H1 (cell line): ENCODE measurements at regions not wholly inside any gene's neighbourhood (a gene's known extent, or its start where the extent isn't known, plus 50 kb on each side); places are given as distances from the start of the nearest gene placed in this dataset.

Experiments used
- CTCF ChIA-PET: fragments of 300-600 bp; sonication (Branson Sonifier 250); formaldehyde crosslinking; loops from one replicate; lab custom pipeline; 2021; ENCODE audit not compliant: partially characterized antibody; lab: Charles Lee
- POLR2A ChIA-PET: fragments of 300-600 bp; sonication (Branson Sonifier 250); formaldehyde crosslinking; loops from one replicate; lab custom pipeline; 2021; ENCODE audit warnings: inconsistent platforms; ENCODE audit not compliant: partially characterized antibody; lab: Charles Lee
- DNase-seq, 2 experiments: peaks; one replicate each; pipeline versions ENCODE4 v3.0.0 to v3.0.0-alpha.2; 2010 to 2022; ENCODE audit warnings: low spot score in 2 of 2, low read depth in 1 of 2, mixed read lengths in 1 of 2
- FAIRE-seq: peaks from 2 replicates; lab custom pipeline; 2011; peaks lifted over from hg19 to GRCh38; lab: Jason Lieb, UNC
- H2AFZ ChIP-seq: 2 replicates; pipeline ENCODE4 v1.8.1; 2012; ENCODE audit warnings: low read length, inconsistent platforms
- H2AK5ac ChIP-seq: 2 replicates; pipeline ENCODE4 v1.6.1; 2013; ENCODE audit warnings: low read depth, low read length
- H2BK120ac ChIP-seq: replicated peaks from 2 replicates; pipeline ENCODE3; 2013; ENCODE audit warnings: low read depth, low read length, inconsistent platforms
- H2BK12ac ChIP-seq: 2 replicates; pipeline ENCODE4 v1.6.1; 2013; ENCODE audit warnings: low read depth, low read length
- H2BK15ac ChIP-seq: 2 replicates; pipeline ENCODE4 v1.6.1; 2013; ENCODE audit warnings: low read length
- H2BK20ac ChIP-seq: 2 replicates; pipeline ENCODE4 v1.6.1; 2013; ENCODE audit warnings: low read length
- H2BK5ac ChIP-seq: 2 replicates; pipeline ENCODE4 v1.6.1; 2013; ENCODE audit warnings: low read depth, low read length
- H3K14ac ChIP-seq: 2 replicates; pipeline ENCODE4 v1.6.1; 2013; ENCODE audit warnings: inconsistent platforms; ENCODE audit not compliant: insufficient read length
- H3K18ac ChIP-seq: 2 replicates; pipeline ENCODE4 v1.6.1; 2013; ENCODE audit warnings: low read length; ENCODE audit errors: extremely low read depth
- H3K23ac ChIP-seq: 2 replicates; pipeline ENCODE4 v1.6.1; 2013; ENCODE audit warnings: inconsistent platforms; ENCODE audit not compliant: insufficient read length
- H3K23me2 ChIP-seq: 2 replicates; pipeline ENCODE4 v1.6.1; 2013; ENCODE audit warnings: low read depth, low read length
- H3K27ac ChIP-seq: 2 replicates; pipeline ENCODE4 v1.6.1; 2011; ENCODE audit warnings: low read depth, low read length, inconsistent platforms
- H3K27me3 ChIP-seq, 4 experiments: replicated peaks in 1 of 4; 1 replicate in 1 of 4; 2 replicates in 3 of 4; pipeline versions ENCODE4 v1.6.1 to v1.8.1; 2011 to 2013; ENCODE audit warnings: low read length in 3 of 4, mild to moderate bottlenecking in 3 of 4, inconsistent platforms in 2 of 4, mixed read lengths in 2 of 4, moderate library complexity in 1 of 4; ENCODE audit not compliant: control insufficient read depth in 3 of 4, insufficient read depth in 3 of 4; ENCODE audit errors: extremely low read depth in 1 of 4
- H3K36me3 ChIP-seq, 4 experiments: 2 replicates each; pipeline versions ENCODE4 v1.6.1 to v1.8.1; 2011 to 2013; ENCODE audit warnings: mild to moderate bottlenecking in 4 of 4, low read length in 3 of 4, moderate library complexity in 2 of 4, control low read depth in 1 of 4, inconsistent platforms in 1 of 4; ENCODE audit not compliant: insufficient read depth in 4 of 4, control insufficient read depth in 2 of 4
- H3K4ac ChIP-seq: replicated peaks from 2 replicates; pipeline ENCODE3; 2013; ENCODE audit warnings: low read length, low read depth, mixed read lengths, inconsistent platforms; ENCODE audit not compliant: insufficient read length
- H3K4me1 ChIP-seq, 4 experiments: replicated peaks in 1 of 4; 1 replicate in 1 of 4; 2 replicates in 3 of 4; pipeline versions ENCODE4 v1.6.1 to v1.8.1; 2011 to 2013; ENCODE audit warnings: low read length in 3 of 4, inconsistent platforms in 2 of 4, mixed read lengths in 1 of 4; ENCODE audit not compliant: insufficient read depth in 4 of 4, control insufficient read depth in 3 of 4
- H3K4me2 ChIP-seq, 2 experiments: 2 replicates each; pipeline versions ENCODE4 v1.6.1 to v1.8.1; 2011 to 2013; ENCODE audit warnings: low read depth in 2 of 2, low read length in 2 of 2, control low read depth in 1 of 2, inconsistent platforms in 1 of 2, mild to moderate bottlenecking in 1 of 2; ENCODE audit not compliant: insufficient read depth in 1 of 2
- H3K4me3 ChIP-seq, 4 experiments: fragments of 200-600, 300-600 bp in 1 of 4; sonication (generic), shearing (Covaris generic), sonication (Bioruptor Twin) in 1 of 4; 2 replicates each; pipeline versions ENCODE4 v1.5.1 to v1.8.1; 2011 to 2016; ENCODE audit warnings: low read length in 4 of 4, low read depth in 3 of 4, control low read depth in 2 of 4, inconsistent platforms in 2 of 4, mild to moderate bottlenecking in 2 of 4, mixed read lengths in 1 of 4, moderate library complexity in 1 of 4; ENCODE audit not compliant: insufficient read depth in 2 of 4; ENCODE audit errors: extremely low read depth in 1 of 4
- H3K56ac ChIP-seq: replicated peaks from 2 replicates; pipeline ENCODE3; 2013; ENCODE audit warnings: low read depth, mild to moderate bottlenecking, mixed read lengths, low read length, inconsistent platforms; ENCODE audit not compliant: insufficient read length
- H3K79me1 ChIP-seq: 2 replicates; pipeline ENCODE4 v1.6.1; 2013; ENCODE audit warnings: low read depth, low read length, control low read depth
- H3K79me2 ChIP-seq, 2 experiments: 2 replicates each; pipeline versions ENCODE4 v1.6.1 to v1.8.1; 2012 to 2013; ENCODE audit warnings: low read length in 2 of 2, mild to moderate bottlenecking in 2 of 2, inconsistent platforms in 1 of 2; ENCODE audit not compliant: insufficient read depth in 2 of 2, control insufficient read depth in 1 of 2
- H3K9ac ChIP-seq, 4 experiments: replicated peaks in 1 of 4; 1 replicate in 1 of 4; 2 replicates in 3 of 4; pipeline versions ENCODE4 v1.6.1 to v1.8.1; 2011 to 2013; ENCODE audit warnings: low read depth in 3 of 4, low read length in 3 of 4, control low read depth in 2 of 4, mild to moderate bottlenecking in 2 of 4, moderate library complexity in 2 of 4, inconsistent platforms in 1 of 4; ENCODE audit errors: extremely low read depth in 1 of 4
- H3K9me3 ChIP-seq, 2 experiments: 2 replicates each; pipeline versions ENCODE4 v1.6.1 to v1.8.1; 2012 to 2013; ENCODE audit warnings: mild to moderate bottlenecking in 2 of 2, moderate library complexity in 2 of 2, control low read depth in 1 of 2, inconsistent platforms in 1 of 2, low read depth in 1 of 2, low read length in 1 of 2, mixed read lengths in 1 of 2; ENCODE audit not compliant: insufficient read depth in 2 of 2
- H4K20me1 ChIP-seq, 2 experiments: replicated peaks in 1 of 2; 2 replicates each; pipeline versions ENCODE3 to v1.8.1; 2011 to 2013; ENCODE audit warnings: inconsistent platforms in 2 of 2, low read length in 2 of 2, mild to moderate bottlenecking in 1 of 2; ENCODE audit not compliant: insufficient read depth in 2 of 2, control insufficient read depth in 1 of 2
- H4K5ac ChIP-seq: 2 replicates; pipeline ENCODE4 v1.6.1; 2013; ENCODE audit warnings: low read length, low read depth, mixed read lengths, inconsistent platforms; ENCODE audit not compliant: insufficient read length
- H4K8ac ChIP-seq: 2 replicates; pipeline ENCODE4 v1.8.0; 2013; ENCODE audit warnings: mild to moderate bottlenecking, moderate library complexity, low read length, inconsistent platforms; ENCODE audit not compliant: insufficient read depth; ENCODE audit errors: extremely low read depth
- H4K91ac ChIP-seq: replicated peaks from 2 replicates; pipeline ENCODE3; 2013; ENCODE audit warnings: low read length, mixed read lengths, inconsistent platforms; ENCODE audit not compliant: insufficient read length
- CBX5 ChIP-seq: fragments of 300-800, 300-1000 bp; sonication (generic); IDR thresholded peaks from 2 replicates; pipeline ENCODE4 v1.7.1; 2016; ENCODE audit warnings: antibody characterized with exemption, low read length, low read depth
- EP300 ChIP-seq, 2 experiments: IDR thresholded peaks; 1 replicate in 1 of 2; 2 replicates in 1 of 2; pipeline ENCODE4 v1.6.1; 2011 to 2012; ENCODE audit warnings: low read depth in 2 of 2, low read length in 2 of 2, mild to moderate bottlenecking in 2 of 2, borderline replicate concordance in 1 of 2, inconsistent platforms in 1 of 2, moderate library complexity in 1 of 2
- GABPA ChIP-seq: IDR thresholded peaks from 2 replicates; pipeline ENCODE4 v1.6.1; 2011; ENCODE audit warnings: mild to moderate bottlenecking, low read length, moderate library complexity, borderline replicate concordance; ENCODE audit not compliant: insufficient read depth
- KDM5A ChIP-seq: fragments of 200-600 bp; IDR thresholded peaks from 2 replicates; pipeline ENCODE4 v1.7.1; 2012; ENCODE audit warnings: mild to moderate bottlenecking, low read length, inconsistent platforms, mixed read lengths
- RBBP5 ChIP-seq: IDR thresholded peaks from 2 replicates; pipeline ENCODE4 v1.7.1; 2012; ENCODE audit warnings: low read depth, mild to moderate bottlenecking, inconsistent platforms, low read length, moderate library complexity, borderline replicate concordance
- RXRA ChIP-seq: IDR thresholded peaks from 2 replicates; pipeline ENCODE4 v1.6.1; 2011; ENCODE audit warnings: low read depth, mild to moderate bottlenecking, low read length, moderate library complexity; ENCODE audit not compliant: insufficient read depth
- SUZ12 ChIP-seq: fragments of 200-600 bp; sonication (generic); IDR thresholded peaks from 2 replicates; pipeline ENCODE4 v1.6.1; 2012; ENCODE audit warnings: mild to moderate bottlenecking, inconsistent platforms, low read length, moderate library complexity, mixed read lengths
- TAF7 ChIP-seq: optimal IDR thresholded peaks from 2 replicates; pipeline ENCODE3; 2011; ENCODE audit warnings: low read depth, mild to moderate bottlenecking, inconsistent platforms, low read length, moderate library complexity, borderline replicate concordance
- TEAD4 ChIP-seq: IDR thresholded peaks from 2 replicates; pipeline ENCODE4 v1.6.1; 2012; ENCODE audit warnings: low read depth, low read length, inconsistent platforms, mixed read lengths
- WGBS, 2 experiments: shearing (Covaris generic) in 1 of 2; methylation state at CpG; one replicate each; pipeline versions ENCODE4 v1.1.6 to v1.1.7; 2013 to 2015; ENCODE audit warnings: low lambda C conversion rate in 2 of 2, mixed read lengths in 2 of 2, inconsistent platforms in 1 of 2, low coverage in 1 of 2, missing lambda C conversion rate in 1 of 2; ENCODE audit not compliant: insufficient replicate concordance in 2 of 2, insufficient coverage in 1 of 2, insufficient read length in 1 of 2; ENCODE audit errors: extremely low coverage in 1 of 2, missing lambda C conversion rate in 1 of 2; 5-methylcytosine and 5-hydroxymethylcytosine counted together

DNA sequence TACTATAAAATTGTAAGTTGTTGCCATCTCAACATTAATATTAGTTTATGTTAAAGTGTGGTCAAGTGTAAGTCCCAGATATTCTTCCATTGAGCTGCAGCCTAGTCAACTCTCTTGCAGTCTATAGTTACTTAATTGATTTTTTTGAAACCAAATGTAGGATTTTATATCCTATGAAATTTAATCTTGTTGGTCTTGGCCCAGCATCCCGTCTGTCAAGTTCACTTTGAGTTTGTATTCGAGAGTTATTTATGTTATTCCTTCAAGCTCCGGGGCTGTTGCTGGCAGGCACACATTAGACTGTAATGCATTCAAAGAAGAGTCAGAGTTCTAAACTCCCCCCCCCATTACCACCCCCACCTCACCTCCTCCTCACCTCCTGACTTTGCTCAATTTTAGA lies 71.0 kb upstream of the SPACA1 start:
- H3K4ac ChIP-seq: no peak overlapping the region
- no peak overlapping the region for H4K8ac ChIP-seq
- H3K36me3 ChIP-seq: no peaks in the 10 kb centered on the region
- H3K4me1 ChIP-seq: no peaks in the 10 kb centered on the region
- no peak overlapping the region for H3K27ac ChIP-seq
- H2BK5ac ChIP-seq: no peak overlapping the region
- FAIRE-seq: no peak
- H3K4me2 ChIP-seq: no peak overlapping the region
- H3K14ac ChIP-seq: no peak overlapping the region
- 89% methylated on average over 3 of the region's 3 CpGs; no CpG with 5 or more reads in 1 of the 2 experiments for WGBS, 2 experiments
- POLR2A ChIA-PET: no interaction called here
- CTCF ChIA-PET: no interaction called here
- H2AK5ac ChIP-seq: no peak overlapping the region
- no peak overlapping the region for H3K23ac ChIP-seq
- no peaks in the 10 kb centered on the region for H4K20me1 ChIP-seq
- no peak for DNase-seq
- no peak overlapping the region for H4K91ac ChIP-seq
- peaks cover 2% of the 10 kb centered on the region; the same call in 1 of the 2 replicates for H3K23me2 ChIP-seq
- H4K5ac ChIP-seq: no peak overlapping the region
- H3K9me3 ChIP-seq: no peaks in the 10 kb centered on the region
- H3K27me3 ChIP-seq: no peaks in the 10 kb centered on the region
- no peak overlapping the region for H3K9ac ChIP-seq
- H3K79me1 ChIP-seq: no peaks in the 10 kb centered on the region
- H3K4me3 ChIP-seq: no peak overlapping the region
- no peak overlapping the region for H3K56ac ChIP-seq
- no peak overlapping the region for H2AFZ ChIP-seq
- no peak overlapping the region for H2BK20ac ChIP-seq
- H3K79me2 ChIP-seq: no peaks in the 10 kb centered on the region
- H2BK15ac ChIP-seq: no peak overlapping the region
- H2BK120ac ChIP-seq: no peak overlapping the region
- H3K18ac ChIP-seq: no peak overlapping the region
- TF ChIP-seq CBX5: no peak
- no peak for TF ChIP-seq RBBP5
- no peak for TF ChIP-seq SUZ12
- no peak for TF ChIP-seq KDM5A
- no peak for TF ChIP-seq TAF7
- no peak for TF ChIP-seq GABPA
- TF ChIP-seq TEAD4: no peak
- no peak for TF ChIP-seq RXRA
- no peak for TF ChIP-seq EP300 (IDR thresholded peaks at IDR 0.05; ENCODE audit: borderline replicate concordance in 1 of 2, low read depth in 2 of 2, low read length in 2 of 2)
- H2BK12ac ChIP-seq: no peak overlapping the region
